Suprapubic skin (tissue), 4 donors: ENCODE measurements at regions not wholly inside any gene's neighbourhood (a gene's known extent, or its start where the extent isn't known, plus 50 kb on each side); places are given as distances from the start of the nearest gene placed in this dataset.

Source experiments
- DNase-seq, 2 donors: peaks; one replicate each; pipeline ENCODE4 v3.0.0-alpha.2; 2019; ENCODE audit warnings: low spot score in 2 of 2
- H3K27ac ChIP-seq: fragments of 200-600 bp; sonication (generic); one replicate; pipeline ENCODE4 v1.5.1; 2019
- H3K27me3 ChIP-seq: fragments of 200-600 bp; sonication (generic); one replicate; pipeline ENCODE4 v1.5.1; 2019
- H3K36me3 ChIP-seq: fragments of 200-600 bp; sonication (generic); one replicate; pipeline ENCODE4 v1.5.1; 2019
- H3K4me1 ChIP-seq: fragments of 200-600 bp; sonication (generic); one replicate; pipeline ENCODE4 v1.5.1; 2019
- H3K4me3 ChIP-seq: fragments of 200-600 bp; sonication (generic); one replicate; pipeline ENCODE4 v1.5.1; 2019; ENCODE audit warnings: mild to moderate bottlenecking
- H3K9me3 ChIP-seq: fragments of 200-600 bp; sonication (generic); one replicate; pipeline ENCODE4 v1.5.1; 2019
- EP300 ChIP-seq: sonication (generic); formaldehyde crosslinking; IDR thresholded peaks from one replicate; pipeline ENCODE4 v1.6.1; 2017; ENCODE audit warnings: antibody characterized with exemption
- POLR2A ChIP-seq, 2 donors: fragments of 450-650 bp; IDR thresholded peaks; one replicate each; pipeline ENCODE4 v1.6.1; 2017; ENCODE audit warnings: antibody characterized with exemption in 2 of 2, mild to moderate bottlenecking in 2 of 2, moderate library complexity in 2 of 2
- POLR2AphosphoS5 ChIP-seq, 3 donors: sonication (generic); formaldehyde crosslinking; IDR thresholded peaks; one replicate each; pipeline ENCODE4 v1.6.1; 2017; ENCODE audit warnings: antibody characterized with exemption in 3 of 3
- WGBS: methylation state at CpG from one replicate; pipeline ENCODE4 v1.1.5; 2018; 5-methylcytosine and 5-hydroxymethylcytosine counted together
- TF ChIP-seq, protein P1 (sequence below), 2 donors: fragments of 200-600 bp in 1 of 2; fragments of 450-650 bp in 1 of 2; sonication (generic) in 1 of 2; IDR thresholded peaks; one replicate each; pipeline ENCODE4 v1.5.1; 2016 to 2019; ENCODE audit warnings: antibody characterized with exemption in 2 of 2, mild to moderate bottlenecking in 1 of 2, moderate library complexity in 1 of 2

DNA sequence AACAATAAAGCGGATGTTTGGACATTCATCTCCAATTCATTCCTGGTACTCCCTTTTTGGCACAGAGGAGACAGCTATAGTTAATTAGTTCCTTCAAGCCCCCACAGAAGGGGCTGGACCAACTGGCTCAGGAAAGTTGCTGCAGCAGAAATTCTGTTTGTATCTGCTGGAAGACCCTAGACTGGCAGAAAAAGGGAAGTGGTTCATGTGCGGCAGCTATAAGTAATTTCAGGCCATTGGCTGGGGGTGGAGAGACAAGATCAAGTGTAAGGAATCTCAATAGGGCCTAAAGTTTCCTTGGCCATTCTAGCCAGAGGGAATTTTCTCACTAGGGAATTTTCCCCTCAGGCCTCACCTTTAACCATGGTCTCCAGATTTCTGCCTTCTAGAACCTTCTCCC is 89.9 kb upstream of the DHX15 start:
- Histone ChIP-seq H3K9me3 (no peaks in the 10 kb centered on the region), H3K36me3 (no peaks in the 10 kb centered on the region), H3K27ac (no peak overlapping the region), H3K4me3 (no peak overlapping the region), H3K4me1 (peaks cover 3% of the 10 kb centered on the region), H3K27me3 (no peaks in the 10 kb centered on the region)
- WGBS, result 92% methylated on average over 2 of the region's 2 CpGs
- DNase-seq, result no peak
- no peak for TF ChIP-seq POLR2AphosphoS5 (IDR thresholded peaks at IDR 0.05)
- TF ChIP-seq POLR2A (IDR thresholded peaks at IDR 0.05), result no peak

DNA sequence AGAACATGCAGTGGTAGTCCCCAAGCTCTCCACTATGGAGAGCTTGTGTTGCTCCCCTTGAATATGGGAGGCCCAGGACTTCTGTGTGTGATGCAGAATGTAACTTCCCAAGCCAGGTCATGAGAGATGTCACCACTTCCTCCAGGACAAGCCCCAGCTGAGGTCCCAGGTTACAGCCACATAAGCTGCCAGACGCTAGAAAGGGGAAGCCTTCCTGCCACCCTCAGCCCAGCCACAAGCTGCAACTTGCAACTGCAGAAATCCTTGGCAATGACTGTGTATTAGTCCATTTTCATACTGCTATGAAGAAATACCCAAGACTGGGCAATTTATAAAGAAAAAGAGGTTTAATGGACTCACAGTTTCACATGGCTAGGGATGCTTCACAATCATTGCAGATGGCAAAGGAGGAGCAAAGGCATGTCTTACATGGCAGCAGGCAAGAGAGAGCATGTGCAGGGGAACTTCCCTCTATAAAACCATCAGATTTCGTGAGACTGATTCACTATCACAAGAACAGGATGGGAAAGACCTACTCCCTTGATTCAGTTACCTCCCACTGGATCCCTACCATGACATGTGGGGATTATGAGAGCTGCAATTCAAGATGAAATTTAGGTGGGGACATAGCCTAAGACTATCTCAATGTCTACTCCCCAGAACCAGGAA is 91.5 kb upstream of the DHX15 start:
- no peak for DNase-seq
- Histone ChIP-seq H3K36me3 (no peaks in the 10 kb centered on the region), H3K9me3 (no peaks in the 10 kb centered on the region), H3K4me3 (no peak overlapping the region), H3K27ac (no peak overlapping the region), H3K4me1 (peaks cover 3% of the 10 kb centered on the region), H3K27me3 (no peaks in the 10 kb centered on the region)
- WGBS, result 61% methylated on average over 2 of the region's 2 CpGs
- TF ChIP-seq EP300 (no peak), POLR2A (IDR thresholded peaks at IDR 0.05) (no peak), POLR2AphosphoS5 (IDR thresholded peaks at IDR 0.05) (no peak)
- TF ChIP-seq, protein P1, sequence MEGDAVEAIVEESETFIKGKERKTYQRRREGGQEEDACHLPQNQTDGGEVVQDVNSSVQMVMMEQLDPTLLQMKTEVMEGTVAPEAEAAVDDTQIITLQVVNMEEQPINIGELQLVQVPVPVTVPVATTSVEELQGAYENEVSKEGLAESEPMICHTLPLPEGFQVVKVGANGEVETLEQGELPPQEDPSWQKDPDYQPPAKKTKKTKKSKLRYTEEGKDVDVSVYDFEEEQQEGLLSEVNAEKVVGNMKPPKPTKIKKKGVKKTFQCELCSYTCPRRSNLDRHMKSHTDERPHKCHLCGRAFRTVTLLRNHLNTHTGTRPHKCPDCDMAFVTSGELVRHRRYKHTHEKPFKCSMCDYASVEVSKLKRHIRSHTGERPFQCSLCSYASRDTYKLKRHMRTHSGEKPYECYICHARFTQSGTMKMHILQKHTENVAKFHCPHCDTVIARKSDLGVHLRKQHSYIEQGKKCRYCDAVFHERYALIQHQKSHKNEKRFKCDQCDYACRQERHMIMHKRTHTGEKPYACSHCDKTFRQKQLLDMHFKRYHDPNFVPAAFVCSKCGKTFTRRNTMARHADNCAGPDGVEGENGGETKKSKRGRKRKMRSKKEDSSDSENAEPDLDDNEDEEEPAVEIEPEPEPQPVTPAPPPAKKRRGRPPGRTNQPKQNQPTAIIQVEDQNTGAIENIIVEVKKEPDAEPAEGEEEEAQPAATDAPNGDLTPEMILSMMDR (IDR thresholded peaks at IDR 0.05), result no peak

GRCh38 chr4:24677909-24678308 is 93.6 kb upstream of the DHX15 start:
- H3K27ac ChIP-seq, result no peak overlapping the region
- 38% methylated on average over 4 of the region's 4 CpGs for WGBS
- H3K4me3 ChIP-seq, result no peak overlapping the region
- H3K27me3 ChIP-seq, result no peaks in the 10 kb centered on the region
- no peaks in the 10 kb centered on the region for H3K9me3 ChIP-seq
- H3K4me1 ChIP-seq, result peaks cover 3% of the 10 kb centered on the region
- DNase-seq, result no peak
- no peaks in the 10 kb centered on the region for H3K36me3 ChIP-seq
- TF ChIP-seq POLR2A (IDR thresholded peaks at IDR 0.05) (no peak), POLR2AphosphoS5 (IDR thresholded peaks at IDR 0.05) (no peak), EP300 (no peak)
- TF ChIP-seq, protein P1 (IDR thresholded peaks at IDR 0.05), result no peak

GRCh38 chr4:24680746-24681448 is 96.5 kb upstream of the DHX15 start:
- H3K9me3 ChIP-seq, result no peaks in the 10 kb centered on the region
- 39% methylated on average over 8 of the region's 9 CpGs for WGBS

GRCh38 chr4:24683116-24683515 is 98.8 kb upstream of the DHX15 start:
- Histone ChIP-seq H3K9me3 (no peaks in the 10 kb centered on the region), H3K27ac (no peak overlapping the region), H3K36me3 (no peaks in the 10 kb centered on the region), H3K27me3 (no peaks in the 10 kb centered on the region), H3K4me1 (no peaks in the 10 kb centered on the region), H3K4me3 (no peak overlapping the region)
- no peak for DNase-seq
- WGBS, result 79% methylated on average over 7 of the region's 7 CpGs
- TF ChIP-seq EP300, result no peak
- TF ChIP-seq POLR2A (IDR thresholded peaks at IDR 0.05), result no peak
- TF ChIP-seq, protein P1 (IDR thresholded peaks at IDR 0.05), result no peak
- no peak for TF ChIP-seq POLR2AphosphoS5 (IDR thresholded peaks at IDR 0.05)

More at GRCh38 chr4:24680746-24681448, 96.5 kb upstream of the DHX15 start:
- no peaks in the 10 kb centered on the region for H3K27me3 ChIP-seq
- H3K27ac ChIP-seq, result peak overlapping the region; percentile 18
- no peaks in the 10 kb centered on the region for H3K36me3 ChIP-seq
- H3K4me1 ChIP-seq, result peaks cover 3% of the 10 kb centered on the region
- TF ChIP-seq, protein P1 (IDR thresholded peaks at IDR 0.05), result no peak
- TF ChIP-seq POLR2AphosphoS5 (IDR thresholded peaks at IDR 0.05), result no peak
- TF ChIP-seq POLR2A (IDR thresholded peaks at IDR 0.05), result no peak
- no peak for TF ChIP-seq EP300
- no peak for DNase-seq
- H3K4me3 ChIP-seq, result no peak overlapping the region
